ENCODE measurements at regions not wholly inside any gene's neighbourhood (a gene's known extent, or its start where the extent isn't known, plus 50 kb on each side); places are given as distances from the start of the nearest gene placed in this dataset.

DNA sequence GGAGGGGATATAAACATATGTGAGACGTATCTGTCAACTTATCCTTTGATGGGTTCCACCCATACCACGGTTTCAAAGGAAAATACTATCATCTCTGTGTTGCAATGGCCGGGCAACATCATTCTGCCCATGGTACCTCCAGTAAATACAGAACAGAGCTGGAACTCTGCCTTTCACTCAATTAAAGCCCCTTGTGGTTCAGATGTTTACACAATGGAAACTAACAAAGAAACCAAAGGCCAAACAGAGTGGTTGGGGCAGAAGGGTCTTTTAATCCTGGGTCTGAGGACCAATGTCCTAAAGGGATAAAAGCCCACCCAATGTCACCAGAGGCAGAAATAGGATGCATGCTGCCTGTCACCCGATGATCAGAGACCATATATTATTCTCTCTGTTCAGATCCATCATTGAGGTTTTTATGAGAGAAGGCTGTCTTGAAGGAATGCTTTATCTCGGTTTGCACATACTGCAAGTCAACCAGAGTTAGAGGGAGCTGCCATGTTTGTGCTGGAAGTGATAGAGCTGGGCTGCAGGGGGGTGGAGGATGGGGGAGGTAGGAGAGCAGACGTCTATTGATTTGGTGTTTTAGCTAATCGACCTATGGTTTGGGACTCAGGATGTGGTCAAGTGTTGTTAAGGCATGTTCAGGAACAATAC lies 105.4 kb upstream of the FRMD4A start:
- no peak overlapping the region for H3K27ac ChIP-seq
- POLR2A ChIA-PET (ENCODE audit: low non-redundant PET), result no interaction called here
- TF ChIP-seq CTCF (conservative IDR thresholded peaks at IDR 0.05; ENCODE audit: low read depth), result no peak
- DNase-seq (ENCODE audit: low spot score), result no peak
- CTCF ChIA-PET, result interaction anchor here (0.7 kb wide), 1 partner anchor 809 kb away, joined by 9 read pairs; no protein-coding TSS in a partner anchor

DNA sequence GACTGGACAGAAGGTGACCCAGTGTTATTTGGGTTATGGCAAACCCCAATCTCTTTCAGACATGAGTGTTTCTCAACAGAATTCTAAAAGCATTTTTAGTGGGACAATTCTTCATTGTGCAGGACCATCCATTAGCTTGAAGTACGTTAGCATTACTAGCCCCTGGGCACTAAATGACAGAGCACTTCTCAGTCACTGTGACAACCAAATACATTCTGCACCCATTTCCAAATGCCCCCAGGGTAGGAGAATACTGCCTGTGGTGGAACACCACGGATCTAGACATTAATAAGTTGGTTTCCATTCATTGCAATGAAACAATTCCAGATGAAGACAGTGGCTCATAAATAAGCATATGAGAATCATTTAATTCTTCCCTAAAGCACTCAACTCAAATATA lies 102.4 kb upstream of the FRMD4A start:
- DNase-seq (ENCODE audit: low spot score), result no peak
- no peak for TF ChIP-seq CTCF (conservative IDR thresholded peaks at IDR 0.05; ENCODE audit: low read depth)
- ChIA-PET CTCF (no interaction called here), POLR2A (ENCODE audit: low non-redundant PET) (no interaction called here)
- no peak overlapping the region for H3K27ac ChIP-seq

DNA sequence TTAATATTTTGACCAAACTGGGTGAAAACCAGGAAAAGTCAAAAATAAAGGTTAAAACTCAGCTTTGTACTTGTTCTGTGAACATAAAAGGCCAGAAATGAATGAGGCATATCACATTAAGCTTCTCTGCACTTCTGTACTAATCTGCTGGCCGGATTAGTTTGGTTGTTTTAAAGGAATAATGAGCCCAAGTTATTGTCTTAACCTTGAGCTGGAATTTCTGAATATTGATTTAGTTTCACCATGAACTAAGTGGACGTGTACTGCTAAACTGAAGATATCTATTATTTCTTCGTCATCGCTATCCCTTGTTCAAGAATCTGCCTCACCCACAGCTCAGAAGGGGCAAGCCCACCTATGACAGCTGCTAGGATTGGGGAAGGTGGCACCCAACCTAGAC lies 101.1 kb upstream of the FRMD4A start:
- H3K27ac ChIP-seq, result no peak overlapping the region
- CTCF ChIA-PET, result no interaction called here
- DNase-seq (ENCODE audit: low spot score), result no peak
- TF ChIP-seq CTCF (conservative IDR thresholded peaks at IDR 0.05; ENCODE audit: low read depth), result no peak
- POLR2A ChIA-PET (ENCODE audit: low non-redundant PET), result no interaction called here

- H3K27ac ChIP-seq, result no peak overlapping the region
- no peak for DNase-seq (ENCODE audit: low spot score)
- POLR2A ChIA-PET (ENCODE audit: low non-redundant PET), result no interaction called here
- no peak for TF ChIP-seq CTCF (conservative IDR thresholded peaks at IDR 0.05; ENCODE audit: low read depth)
- CTCF ChIA-PET, result no interaction called here
Observed at GRCh38 chr10:14429043-14429700, 98.4 kb upstream of the FRMD4A start.

GRCh38 chr10:14425034-14425433 lies 94.3 kb upstream of the FRMD4A start:
- TF ChIP-seq CTCF (conservative IDR thresholded peaks at IDR 0.05; ENCODE audit: low read depth), result no peak
- no peak overlapping the region for H3K27ac ChIP-seq
- POLR2A ChIA-PET (ENCODE audit: low non-redundant PET), result no interaction called here
- CTCF ChIA-PET, result interaction anchor here (0.6 kb wide), 1 partner anchor 19 kb away, joined by 5 read pairs; no protein-coding TSS in a partner anchor
- DNase-seq (ENCODE audit: low spot score), result no peak

- H3K27ac ChIP-seq, result no peak overlapping the region
- POLR2A ChIA-PET (ENCODE audit: low non-redundant PET), result no interaction called here
- CTCF ChIA-PET, result no interaction called here
- no peak for TF ChIP-seq CTCF (conservative IDR thresholded peaks at IDR 0.05; ENCODE audit: low read depth)
- DNase-seq (ENCODE audit: low spot score), result no peak
Observed at GRCh38 chr10:14423111-14423744, 92.5 kb upstream of the FRMD4A start.

Data from RWPE1 (cell line).